IMR-90 (cell line): ENCODE measurements at regions not wholly inside any gene's neighbourhood (a gene's known extent, or its start where the extent isn't known, plus 50 kb on each side); places are given as distances from the start of the nearest gene placed in this dataset.

Source experiments
- ATAC-seq: fragments of 200-7000 bp; cut with Tn5 transposase; 2 replicates; pipeline ENCODE4 v1.9.1; 2020; ENCODE audit warnings: low read depth, mild to moderate bottlenecking, moderate library complexity
- BruUV-seq: library from RNA; stranded (reverse); fragments of 400-500 nt; replicated peaks from 2 replicates; lab custom pipeline; 2021; lab: Mats Ljungman, UMichigan
- CTCF ChIA-PET: fragments of 300-600 bp; formaldehyde crosslinking; extraction: SDS; loops from one replicate; lab custom pipeline; 2021; ENCODE audit warnings: antibody characterized with exemption; lab: Yijun Ruan, JAX
- POLR2A ChIA-PET: fragments of 300-600 bp; sonication (Branson Sonifier 250); formaldehyde crosslinking; loops from one replicate; lab custom pipeline; 2022; ENCODE audit warnings: antibody characterized with exemption; ENCODE audit not compliant: unreplicated experiment; lab: Charles Lee
- DNase-seq: peaks from one replicate; pipeline ENCODE4 v3.0.0; 2013
- H2AFZ ChIP-seq: replicated peaks from 2 replicates; pipeline ENCODE3; 2013; ENCODE audit warnings: low read length, mild to moderate bottlenecking; ENCODE audit not compliant: poor library complexity
- H2AK5ac ChIP-seq: 2 replicates; pipeline ENCODE4 v1.6.1; 2013; ENCODE audit warnings: low read depth, low read length, inconsistent platforms
- H2AK9ac ChIP-seq: replicated peaks from 2 replicates; pipeline ENCODE3; 2013; ENCODE audit warnings: mild to moderate bottlenecking, low read depth, low read length, moderate library complexity; ENCODE audit not compliant: poor library complexity
- H2BK120ac ChIP-seq: 2 replicates; pipeline ENCODE4 v1.6.1; 2013; ENCODE audit warnings: low read depth, low read length, inconsistent platforms
- H2BK15ac ChIP-seq: 3 replicates; pipeline ENCODE4 v1.6.1; 2013; ENCODE audit warnings: low read depth, low read length, inconsistent platforms
- H2BK20ac ChIP-seq: 2 replicates; pipeline ENCODE4 v1.6.1; 2013; ENCODE audit warnings: low read depth, mild to moderate bottlenecking, inconsistent platforms, low read length, moderate library complexity
- H2BK5ac ChIP-seq: 2 replicates; pipeline ENCODE4 v1.6.1; 2013; ENCODE audit warnings: mild to moderate bottlenecking, low read depth, low read length, inconsistent platforms; ENCODE audit not compliant: poor library complexity, severe bottlenecking
- H3K14ac ChIP-seq: replicated peaks from 2 replicates; pipeline ENCODE4 v1.6.1; 2013; ENCODE audit warnings: low read depth, low read length, inconsistent platforms
- H3K18ac ChIP-seq: 2 replicates; pipeline ENCODE4 v1.6.1; 2013; ENCODE audit warnings: low read depth, low read length, control low read depth
- H3K23ac ChIP-seq: 2 replicates; pipeline ENCODE4 v1.6.1; 2013; ENCODE audit warnings: low read depth, low read length, inconsistent platforms
- H3K27ac ChIP-seq: 2 replicates; pipeline ENCODE4 v1.5.1; 2013; ENCODE audit warnings: mild to moderate bottlenecking, control low read depth, low read length; ENCODE audit not compliant: insufficient read depth
- H3K27me3 ChIP-seq: 2 replicates; pipeline ENCODE4 v1.6.1; 2013; ENCODE audit warnings: low read length; ENCODE audit not compliant: control insufficient read depth, insufficient read depth
- H3K36me3 ChIP-seq: 2 replicates; pipeline ENCODE4 v1.6.1; 2013; ENCODE audit warnings: low read length, mixed read lengths; ENCODE audit not compliant: control insufficient read depth, insufficient read depth
- H3K4ac ChIP-seq: 2 replicates; pipeline ENCODE4 v1.6.1; 2013; ENCODE audit warnings: low read depth, low read length, inconsistent platforms
- H3K4me1 ChIP-seq: 2 replicates; pipeline ENCODE4 v1.6.1; 2013; ENCODE audit warnings: low read length, mixed read lengths; ENCODE audit not compliant: control insufficient read depth, insufficient read depth
- H3K4me2 ChIP-seq: 2 replicates; pipeline ENCODE4 v1.6.1; 2013; ENCODE audit warnings: low read depth, mild to moderate bottlenecking, control low read depth, low read length, moderate library complexity
- H3K4me3 ChIP-seq: 2 replicates; pipeline ENCODE4 v1.5.1; 2013; ENCODE audit warnings: low read depth, mild to moderate bottlenecking, control low read depth, low read length, moderate library complexity; ENCODE audit not compliant: insufficient read depth
- H3K56ac ChIP-seq: 2 replicates; pipeline ENCODE4 v1.6.1; 2013; ENCODE audit warnings: low read length, inconsistent platforms; ENCODE audit not compliant: insufficient read depth; ENCODE audit errors: extremely low read depth
- H3K79me1 ChIP-seq, 2 experiments: 2 replicates each; pipeline ENCODE4 v1.6.1; 2013; ENCODE audit warnings: low read length in 2 of 2, inconsistent platforms in 1 of 2, low read depth in 1 of 2
- H3K9ac ChIP-seq: 2 replicates; pipeline ENCODE4 v1.6.1; 2013; ENCODE audit warnings: low read depth, low read length, control low read depth
- H3K9me1 ChIP-seq: 2 replicates; pipeline ENCODE4 v1.6.1; 2013; ENCODE audit warnings: low read length, inconsistent platforms; ENCODE audit not compliant: insufficient read depth
- H3K9me3 ChIP-seq: 2 replicates; pipeline ENCODE4 v1.6.1; 2013; ENCODE audit warnings: low read length; ENCODE audit not compliant: control insufficient read depth, insufficient read depth
- H4K20me1 ChIP-seq: 2 replicates; pipeline ENCODE4 v1.6.1; 2013; ENCODE audit warnings: low read length, inconsistent platforms; ENCODE audit not compliant: insufficient read depth
- H4K5ac ChIP-seq: 2 replicates; pipeline ENCODE4 v1.6.1; 2013; ENCODE audit warnings: mild to moderate bottlenecking, low read depth, low read length, control low read depth
- H4K8ac ChIP-seq, 2 experiments: 2 replicates each; pipeline ENCODE4 v1.6.1; 2013; ENCODE audit warnings: low read depth in 2 of 2, low read length in 2 of 2, control low read depth in 1 of 2, inconsistent platforms in 1 of 2
- H4K91ac ChIP-seq: 2 replicates; pipeline ENCODE4 v1.6.1; 2013; ENCODE audit warnings: low read depth, low read length, inconsistent platforms; ENCODE audit not compliant: insufficient read depth
- BHLHE40 ChIP-seq: fragments of 150-350 bp; IDR thresholded peaks from 2 replicates; pipeline ENCODE4 v1.6.1; 2016; ENCODE audit warnings: mild to moderate bottlenecking, low read depth, low read length
- CEBPB ChIP-seq: IDR thresholded peaks from 2 replicates; pipeline ENCODE4 v1.6.1; 2012; ENCODE audit warnings: low read depth, low read length, improper control_type of control experiment
- CHD1 ChIP-seq: IDR thresholded peaks from 2 replicates; pipeline ENCODE4 v1.6.1; 2012; ENCODE audit warnings: low read depth, low read length, improper control_type of control experiment
- FOS ChIP-seq: fragments of 150-350 bp; IDR thresholded peaks from 2 replicates; pipeline ENCODE4 v1.6.1; 2016; ENCODE audit warnings: low read depth, low read length
- POLR2A ChIP-seq: IDR thresholded peaks from 2 replicates; pipeline ENCODE4 v1.6.1; 2012; ENCODE audit warnings: mild to moderate bottlenecking, low read depth, low read length
- RAD21 ChIP-seq: IDR thresholded peaks from 2 replicates; pipeline ENCODE4 v1.6.1; 2012; ENCODE audit warnings: low read length, improper control_type of control experiment
- RCOR1 ChIP-seq: IDR thresholded peaks from 2 replicates; pipeline ENCODE4 v1.6.1; 2012; ENCODE audit warnings: mild to moderate bottlenecking, low read length, improper control_type of control experiment; ENCODE audit not compliant: insufficient replicate concordance
- RFX5 ChIP-seq: IDR thresholded peaks from 2 replicates; pipeline ENCODE4 v1.8.0; 2012; ENCODE audit warnings: low read depth, mild to moderate bottlenecking, low read length, moderate library complexity
- WGBS, 2 experiments: methylation state at CpG; one replicate each; pipeline versions ENCODE4 v1.1.5 to v1.1.7; 2013; ENCODE audit warnings: missing lambda C conversion rate in 2 of 2; ENCODE audit not compliant: insufficient read length in 1 of 2; ENCODE audit errors: extremely low coverage in 2 of 2; 5-methylcytosine and 5-hydroxymethylcytosine counted together
- dilution Hi-C: fragments of 300-500 bp; cut with HindIII; formaldehyde crosslinking; loops from one replicate; pipeline ENCODE4 v1.14.3; 2018; ENCODE audit warnings: low sequenced_read_pairs; ENCODE audit not compliant: unreplicated experiment
- in situ Hi-C: fragments of 300-500 bp; cut with MboI; formaldehyde crosslinking; loops from 3 replicates; pipeline ENCODE4 v1.14.3; 2019; ENCODE audit warnings: low sequenced_read_pairs, inconsistent platforms, mixed read lengths
- intact Hi-C: fragments of 100-400 bp; cut with micrococcal nuclease; formaldehyde crosslinking; loops from 2 replicates; pipeline ENCODE4 v1.10.0; 2022
- TF ChIP-seq, protein P1 (sequence below): conservative IDR thresholded peaks from 2 replicates; pipeline ENCODE4 v1.5.1; 2012; ENCODE audit warnings: mild to moderate bottlenecking, low read depth, low read length, improper control_type of control experiment

DNA sequence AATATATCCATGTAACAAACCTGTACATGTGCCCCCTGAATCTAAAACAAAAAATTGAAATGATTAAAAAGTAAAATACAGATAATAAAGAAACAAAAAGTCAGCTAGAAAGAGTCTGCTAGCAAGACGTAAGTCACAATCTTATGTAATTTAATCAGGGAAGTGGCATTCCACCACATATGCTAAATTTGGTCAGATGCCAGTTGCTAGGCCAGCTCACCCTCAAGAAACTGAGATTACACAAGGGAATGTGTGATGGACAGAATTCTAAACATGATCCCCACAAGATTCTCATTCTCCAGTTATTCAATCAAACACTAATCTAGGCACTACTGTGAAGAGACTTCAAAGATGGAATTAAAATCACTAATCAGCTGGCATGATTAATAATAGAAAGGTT, 689.3 kb downstream of the CENPC start:
- Histone ChIP-seq H2AK9ac (no peak overlapping the region), H3K4ac (no peak overlapping the region), H4K5ac (no peak overlapping the region), H3K27ac (no peak overlapping the region), H3K14ac (no peak overlapping the region), H3K4me3 (no peak overlapping the region), H4K20me1 (no peaks in the 10 kb centered on the region), H4K8ac (no peak overlapping the region), H3K18ac (no peak overlapping the region), H3K4me1 (no peaks in the 10 kb centered on the region), H3K79me1 (no peaks in the 10 kb centered on the region), H2BK15ac (no peak overlapping the region), H3K23ac (no peak overlapping the region), H2AK5ac (no peak overlapping the region), H2AFZ (no peak overlapping the region), H3K9me1 (no peaks in the 10 kb centered on the region), H2BK120ac (no peak overlapping the region), H3K27me3 (no peaks in the 10 kb centered on the region), H3K9me3 (peaks cover 2% of the 10 kb centered on the region; the same call in 1 of the 2 replicates), H2BK5ac (no peak overlapping the region), H3K36me3 (no peaks in the 10 kb centered on the region), H2BK20ac (no peak overlapping the region), H4K91ac (no peak overlapping the region), H3K4me2 (no peak overlapping the region), H3K9ac (no peak overlapping the region), H3K56ac (no peak overlapping the region)
- no TSS peak for BruUV-seq
- ChIA-PET POLR2A (no interaction called here), CTCF (no interaction called here)
- in situ Hi-C loops (no loop called here), dilution Hi-C loops (no loop called here), intact Hi-C loops (no loop called here)
- TF ChIP-seq RAD21 (no peak), BHLHE40 (no peak), RCOR1 (no peak), POLR2A (no peak), CHD1 (no peak), CEBPB (no peak), FOS (no peak), RFX5 (no peak)
- TF ChIP-seq, protein P1, sequence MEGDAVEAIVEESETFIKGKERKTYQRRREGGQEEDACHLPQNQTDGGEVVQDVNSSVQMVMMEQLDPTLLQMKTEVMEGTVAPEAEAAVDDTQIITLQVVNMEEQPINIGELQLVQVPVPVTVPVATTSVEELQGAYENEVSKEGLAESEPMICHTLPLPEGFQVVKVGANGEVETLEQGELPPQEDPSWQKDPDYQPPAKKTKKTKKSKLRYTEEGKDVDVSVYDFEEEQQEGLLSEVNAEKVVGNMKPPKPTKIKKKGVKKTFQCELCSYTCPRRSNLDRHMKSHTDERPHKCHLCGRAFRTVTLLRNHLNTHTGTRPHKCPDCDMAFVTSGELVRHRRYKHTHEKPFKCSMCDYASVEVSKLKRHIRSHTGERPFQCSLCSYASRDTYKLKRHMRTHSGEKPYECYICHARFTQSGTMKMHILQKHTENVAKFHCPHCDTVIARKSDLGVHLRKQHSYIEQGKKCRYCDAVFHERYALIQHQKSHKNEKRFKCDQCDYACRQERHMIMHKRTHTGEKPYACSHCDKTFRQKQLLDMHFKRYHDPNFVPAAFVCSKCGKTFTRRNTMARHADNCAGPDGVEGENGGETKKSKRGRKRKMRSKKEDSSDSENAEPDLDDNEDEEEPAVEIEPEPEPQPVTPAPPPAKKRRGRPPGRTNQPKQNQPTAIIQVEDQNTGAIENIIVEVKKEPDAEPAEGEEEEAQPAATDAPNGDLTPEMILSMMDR: no peak
- whole genome bisulfite sequencing, 2 experiments: no CpG with 5 or more reads among the region's 1 CpG
- DNase-seq (no peak), ATAC-seq (no peak)
